ENCODE measurements at regions not wholly inside any gene's neighbourhood (a gene's known extent, or its start where the extent isn't known, plus 50 kb on each side); places are given as distances from the start of the nearest gene placed in this dataset.

GRCh38 chr20:41889844-41890224 lies 271.7 kb upstream of the CHD6 start:
- H3K79me2 ChIP-seq (ENCODE audit: insufficient read depth, low read depth), result no peaks in the 10 kb centered on the region
- no peak for TF ChIP-seq CTCF (conservative IDR thresholded peaks at IDR 0.05; ENCODE audit: low read depth, low read length)
- H3K4me1 ChIP-seq (ENCODE audit: low read depth, poor library complexity, severe bottlenecking), result no peaks in the 10 kb centered on the region
- H3K36me3 ChIP-seq (ENCODE audit: insufficient read depth), result no peaks in the 10 kb centered on the region
- no peak overlapping the region for H3K27ac ChIP-seq
- H4K20me1 ChIP-seq (ENCODE audit: insufficient read depth), result no peaks in the 10 kb centered on the region
- H3K9ac ChIP-seq, result no peak overlapping the region
- H3K27me3 ChIP-seq (ENCODE audit: insufficient read depth, low read depth), result no peaks in the 10 kb centered on the region
- H2AFZ ChIP-seq (ENCODE audit: low read depth), result no peak overlapping the region
- H3K4me3 ChIP-seq (IDR thresholded peaks at IDR 0.05; ENCODE audit: insufficient read depth, low read depth, low read length), result no peak overlapping the region
- no peak overlapping the region for H3K4me2 ChIP-seq

DNA sequence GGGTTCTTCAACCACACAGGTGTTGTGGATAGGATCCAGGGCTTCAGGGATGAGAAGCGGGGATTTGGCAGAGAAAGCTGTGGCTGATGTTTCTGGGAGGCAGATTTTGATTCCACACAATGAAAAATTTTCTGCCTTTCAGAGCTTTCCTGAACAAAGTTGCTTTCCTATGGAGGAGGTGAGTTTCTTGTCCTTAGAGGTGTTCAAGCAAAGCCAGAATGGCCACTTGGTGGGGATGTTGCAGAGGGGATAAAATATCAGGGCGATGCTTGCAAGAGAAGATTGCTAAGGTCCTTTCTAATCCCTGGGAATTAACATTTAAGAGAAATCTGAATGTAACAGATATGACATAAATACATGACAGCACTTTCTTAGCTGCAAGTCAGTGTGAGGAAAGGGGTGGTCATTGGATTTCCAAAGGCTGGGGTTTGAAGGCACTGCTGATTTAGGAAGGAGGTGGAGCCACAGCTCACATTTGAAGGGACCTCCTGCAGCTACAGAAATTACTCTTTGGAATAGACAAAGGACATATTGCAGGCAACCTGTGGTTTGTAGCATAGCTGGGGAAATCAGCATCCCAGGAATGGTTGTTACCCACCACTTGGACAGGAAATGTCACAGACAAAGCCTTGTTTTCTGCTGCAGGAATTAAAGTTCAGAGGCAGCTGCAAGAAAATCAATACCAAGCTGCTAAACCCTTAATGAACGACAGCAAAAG lies 271.1 kb upstream of the CHD6 start:
- Histone ChIP-seq H3K4me3 (IDR thresholded peaks at IDR 0.05; ENCODE audit: insufficient read depth, low read depth, low read length) (no peak overlapping the region), H2AFZ (ENCODE audit: low read depth) (no peak overlapping the region), H3K4me2 (no peak overlapping the region), H3K27me3 (ENCODE audit: insufficient read depth, low read depth) (no peaks in the 10 kb centered on the region), H3K36me3 (ENCODE audit: insufficient read depth) (no peaks in the 10 kb centered on the region), H4K20me1 (ENCODE audit: insufficient read depth) (no peaks in the 10 kb centered on the region), H3K79me2 (ENCODE audit: insufficient read depth, low read depth) (no peaks in the 10 kb centered on the region), H3K9ac (no peak overlapping the region), H3K4me1 (ENCODE audit: low read depth, poor library complexity, severe bottlenecking) (no peaks in the 10 kb centered on the region), H3K27ac (no peak overlapping the region)
- TF ChIP-seq CTCF (conservative IDR thresholded peaks at IDR 0.05; ENCODE audit: low read depth, low read length), result peak; percentile 43

DNA sequence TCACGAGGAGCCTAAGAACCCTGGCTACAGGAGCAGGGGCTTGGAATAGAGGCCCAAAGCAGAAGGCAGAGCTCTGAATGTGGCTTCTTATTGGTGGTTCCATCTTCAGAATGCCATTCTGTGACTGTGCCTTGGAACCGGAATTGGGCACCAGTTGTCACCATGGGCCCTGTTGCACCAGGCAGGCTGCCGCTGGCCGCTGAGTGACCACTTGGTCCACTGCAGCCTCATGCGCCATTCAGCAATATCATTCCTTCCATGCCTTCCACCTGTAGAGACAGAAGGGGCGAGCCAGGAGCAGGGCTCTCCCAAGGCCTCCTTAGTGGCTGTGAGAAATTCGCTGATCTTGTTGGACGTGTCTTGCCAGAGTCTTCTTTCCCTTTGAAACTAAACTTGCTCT lies 270.3 kb upstream of the CHD6 start:
- Histone ChIP-seq H3K27ac (no peak overlapping the region), H3K27me3 (ENCODE audit: insufficient read depth, low read depth) (no peaks in the 10 kb centered on the region), H2AFZ (ENCODE audit: low read depth) (no peak overlapping the region), H3K4me2 (no peak overlapping the region), H4K20me1 (ENCODE audit: insufficient read depth) (no peaks in the 10 kb centered on the region), H3K4me1 (ENCODE audit: low read depth, poor library complexity, severe bottlenecking) (no peaks in the 10 kb centered on the region), H3K36me3 (ENCODE audit: insufficient read depth) (no peaks in the 10 kb centered on the region), H3K4me3 (IDR thresholded peaks at IDR 0.05; ENCODE audit: insufficient read depth, low read depth, low read length) (no peak overlapping the region), H3K79me2 (ENCODE audit: insufficient read depth, low read depth) (no peaks in the 10 kb centered on the region), H3K9ac (no peak overlapping the region)
- no peak for TF ChIP-seq CTCF (conservative IDR thresholded peaks at IDR 0.05; ENCODE audit: low read depth, low read length)

DNA sequence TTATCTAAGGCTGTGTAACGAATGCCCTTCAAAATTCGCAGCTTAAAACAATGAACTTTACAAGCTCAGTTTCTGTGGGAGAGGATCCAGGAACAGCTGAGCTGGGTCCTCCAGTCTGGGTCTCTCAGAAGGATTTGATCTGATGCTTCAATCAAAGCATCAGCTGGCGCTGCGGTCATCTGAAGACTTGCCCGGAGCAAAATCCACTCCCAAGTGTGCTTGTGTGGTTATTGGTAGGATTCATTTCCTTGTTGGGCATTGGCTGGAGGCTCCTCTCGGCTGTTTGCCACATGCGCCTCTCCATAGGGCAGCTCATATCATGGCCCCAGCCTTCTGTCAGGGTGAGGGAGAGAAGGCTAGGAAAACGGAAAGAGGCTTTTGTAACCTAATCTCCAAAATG lies 269.3 kb upstream of the CHD6 start:
- Histone ChIP-seq H3K9ac (no peak overlapping the region), H4K20me1 (ENCODE audit: insufficient read depth) (no peaks in the 10 kb centered on the region), H3K4me2 (no peak overlapping the region), H3K27me3 (ENCODE audit: insufficient read depth, low read depth) (no peaks in the 10 kb centered on the region), H3K79me2 (ENCODE audit: insufficient read depth, low read depth) (no peaks in the 10 kb centered on the region), H3K36me3 (ENCODE audit: insufficient read depth) (no peaks in the 10 kb centered on the region), H3K4me1 (ENCODE audit: low read depth, poor library complexity, severe bottlenecking) (no peaks in the 10 kb centered on the region), H2AFZ (ENCODE audit: low read depth) (no peak overlapping the region), H3K27ac (no peak overlapping the region), H3K4me3 (IDR thresholded peaks at IDR 0.05; ENCODE audit: insufficient read depth, low read depth, low read length) (no peak overlapping the region)
- TF ChIP-seq CTCF (conservative IDR thresholded peaks at IDR 0.05; ENCODE audit: low read depth, low read length), result no peak
